HG02763 (cell line): ENCODE measurements at regions not wholly inside any gene's neighbourhood (a gene's known extent, or its start where the extent isn't known, plus 50 kb on each side); places are given as distances from the start of the nearest gene placed in this dataset.

Source experiments
- ATAC-seq: cut with Tn5 transposase; IDR thresholded peaks from one replicate; pipeline ENCODE4 v1.9.1; 2021; ENCODE audit warnings: mild to moderate bottlenecking, moderate library complexity; ENCODE audit not compliant: unreplicated experiment

- ATAC-seq = no peak
Observed at GRCh38 chr13:99893567-99893966, 78.0 kb downstream of the ZIC5 start.

GRCh38 chr13:99892866-99893504, 78.6 kb downstream of the ZIC5 start:
- no peak for ATAC-seq

GRCh38 chr13:99892196-99892613, 79.4 kb downstream of the ZIC5 start:
- no peak for ATAC-seq

- ATAC-seq = no peak
Observed at GRCh38 chr13:99886706-99887105, 84.9 kb downstream of the ZIC5 start.

- ATAC-seq = no peak
Observed at GRCh38 chr13:99884913-99885312, 86.7 kb downstream of the ZIC5 start.

- ATAC-seq = no peak
Observed at GRCh38 chr13:99883805-99884204, 87.8 kb downstream of the ZIC5 start.

- no peak for ATAC-seq
Observed at GRCh38 chr13:99878921-99879610, 92.5 kb downstream of the ZIC5 start.

GRCh38 chr13:99876651-99877050, 94.9 kb downstream of the ZIC5 start:
- ATAC-seq = no peak

- no peak for ATAC-seq
Observed at GRCh38 chr13:99875391-99875790, 96.2 kb downstream of the ZIC5 start.

- no peak for ATAC-seq
Observed at GRCh38 chr13:99873832-99874430, 97.6 kb downstream of the ZIC5 start.

GRCh38 chr13:99873141-99873540, 98.4 kb downstream of the ZIC5 start:
- ATAC-seq = no peak

GRCh38 chr13:99871249-99871898, 100.2 kb downstream of the ZIC5 start:
- no peak for ATAC-seq

- ATAC-seq = no peak
Observed at GRCh38 chr13:99870541-99870940, 101.0 kb downstream of the ZIC5 start.

GRCh38 chr13:99869830-99870229, 101.7 kb downstream of the ZIC5 start:
- no peak for ATAC-seq

GRCh38 chr13:99868767-99869166, 102.8 kb downstream of the ZIC5 start:
- no peak for ATAC-seq

GRCh38 chr13:99867535-99868257, 103.9 kb downstream of the ZIC5 start:
- ATAC-seq = no peak

GRCh38 chr13:99866781-99867180, 104.8 kb downstream of the ZIC5 start:
- no peak for ATAC-seq

- ATAC-seq = no peak
Observed at GRCh38 chr13:99865420-99865930, 106.1 kb downstream of the ZIC5 start.

- no peak for ATAC-seq
Observed at GRCh38 chr13:99864627-99864990, 107.0 kb downstream of the ZIC5 start.

GRCh38 chr13:99863789-99864626, 107.6 kb downstream of the ZIC5 start:
- ATAC-seq = no peak
